ENCODE measurements at regions not wholly inside any gene's neighbourhood (a gene's known extent, or its start where the extent isn't known, plus 50 kb on each side); places are given as distances from the start of the nearest gene placed in this dataset.

DNA sequence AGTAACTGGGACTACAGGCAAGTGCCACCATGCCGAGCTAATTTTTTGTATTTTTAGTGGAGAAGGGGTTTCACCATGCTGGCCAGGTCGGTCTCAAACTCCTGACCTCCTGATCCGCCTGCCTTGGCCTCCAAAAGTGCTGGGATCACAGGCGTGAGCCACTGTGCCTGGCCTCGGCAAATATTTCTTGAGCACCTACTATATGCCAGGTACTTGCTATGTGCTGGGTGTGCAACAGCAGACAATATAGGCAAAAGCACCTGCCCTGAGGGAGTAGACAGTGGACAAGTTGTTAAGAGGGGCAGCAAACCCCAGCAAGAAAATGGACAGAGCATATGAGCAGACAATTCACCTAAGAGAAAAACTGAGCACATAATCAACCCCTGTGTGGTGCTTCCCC is 51.0 kb upstream of the CDKN2AIP start:
- ATAC-seq (no peak), DNase-seq (no peak)
- H3K27ac Mint-ChIP-seq = no peak overlapping the region
- H3K9me3 Mint-ChIP-seq (ENCODE audit: low read depth) = peaks cover 2% of the 10 kb centered on the region
- no peaks in the 10 kb centered on the region for H3K36me3 Mint-ChIP-seq (ENCODE audit: low read depth)
- peaks cover 21% of the 10 kb centered on the region for H3K4me1 Mint-ChIP-seq
- intact Hi-C loops (cut with DNase I, micrococcal nuclease) = no loop called here
- ChIA-PET CTCF (interaction anchor here (0.6 to 0.7 kb wide), 3 partner anchors 9 to 170 kb away, joined by 3 read pairs; no protein-coding TSS in a partner anchor), POLR2A (no interaction called here)
- no peak overlapping the region for H3K4me3 Mint-ChIP-seq
- no peaks in the 10 kb centered on the region for H3K27me3 Mint-ChIP-seq

DNA sequence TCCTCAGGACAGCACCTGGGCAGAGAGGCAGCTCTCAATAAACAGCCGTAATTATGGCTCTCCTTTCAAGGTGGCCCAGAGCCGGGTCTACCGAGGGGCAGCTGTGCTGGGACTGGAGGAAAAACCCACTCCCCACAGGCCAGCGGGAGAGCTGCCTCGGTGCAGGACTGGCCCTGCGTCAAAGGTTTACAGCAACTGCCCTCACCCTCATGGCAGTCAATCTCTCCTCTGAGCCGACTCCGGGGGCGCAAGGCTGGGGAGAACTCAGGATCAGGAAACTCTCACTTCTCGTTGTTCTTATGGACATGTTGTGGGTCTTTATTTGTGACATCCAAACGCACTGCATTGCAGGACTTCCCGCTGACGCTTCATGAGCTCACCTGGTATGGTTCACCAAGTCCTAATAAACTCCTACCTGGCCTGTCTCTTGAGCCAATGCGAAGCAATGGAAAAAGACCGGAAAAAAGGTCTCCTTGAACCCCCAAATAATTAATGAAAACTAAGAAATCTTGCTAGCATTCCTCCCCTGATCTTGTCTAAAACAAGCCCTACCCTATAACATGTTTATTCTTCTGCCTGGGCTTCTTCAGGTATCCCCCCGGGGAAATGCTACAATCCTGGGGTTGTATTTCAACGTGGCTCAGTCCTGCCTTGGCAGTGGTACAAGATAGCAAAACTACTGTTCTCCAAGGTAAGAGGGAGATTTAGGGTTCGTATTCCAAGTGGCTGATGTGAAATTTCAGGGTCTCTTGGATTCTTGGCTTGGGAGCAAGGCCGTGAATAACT is 50.1 kb upstream of the CDKN2AIP start:
- ChIA-PET POLR2A (no interaction called here), CTCF (interaction anchor here (0.5 kb wide), 1 partner anchor 115 kb away, joined by 4 read pairs; no protein-coding TSS in a partner anchor)
- DNase-seq = no peak
- peaks cover 26% of the 10 kb centered on the region for H3K4me1 Mint-ChIP-seq
- peaks cover 3% of the 10 kb centered on the region for H3K27me3 Mint-ChIP-seq
- no peak overlapping the region for H3K27ac Mint-ChIP-seq
- peaks cover 2% of the 10 kb centered on the region for H3K9me3 Mint-ChIP-seq (ENCODE audit: low read depth)
- intact Hi-C loops (cut with DNase I, micrococcal nuclease) = no loop called here
- no peak overlapping the region for H3K4me3 Mint-ChIP-seq
- no peak for ATAC-seq
- no peaks in the 10 kb centered on the region for H3K36me3 Mint-ChIP-seq (ENCODE audit: low read depth)

Measured in activated CD4-positive, alpha-beta T cell treated with anti-CD3 and anti-CD28 coated beads for 36 hours (primary cell).